PC-3 (cell line): ENCODE measurements at regions not wholly inside any gene's neighbourhood (a gene's known extent, or its start where the extent isn't known, plus 50 kb on each side); places are given as distances from the start of the nearest gene placed in this dataset.

ENCODE experiments used
- CTCF ChIP-seq: fragments of 300-600 bp; sonication (generic); conservative IDR thresholded peaks from 2 replicates; pipeline ENCODE4 v1.5.1; 2017; ENCODE audit warnings: antibody characterized with exemption, low read depth, mild to moderate bottlenecking, low read length
- EZH2 ChIP-seq: fragments of 300-600 bp; sonication (generic); IDR thresholded peaks from one replicate; pipeline ENCODE4 v1.6.1; 2017; ENCODE audit warnings: antibody characterized with exemption, mild to moderate bottlenecking, low read length; ENCODE audit not compliant: unreplicated experiment
- EZH2phosphoT487 ChIP-seq: fragments of 300-600 bp; sonication (generic); IDR thresholded peaks from 2 replicates; pipeline ENCODE4 v1.6.1; 2018; ENCODE audit warnings: mild to moderate bottlenecking, antibody characterized with exemption, low read length, borderline replicate concordance

- no peak for TF ChIP-seq CTCF
- TF ChIP-seq EZH2: no peak
- no peak for TF ChIP-seq EZH2phosphoT487
Observed at GRCh38 chr15:36448418-36448817, 131.0 kb upstream of the CDIN1 start.
